NCI-H345 treated with DMSO at 0.1 percent for 48 hours (cell line): ENCODE measurements at regions not wholly inside any gene's neighbourhood (a gene's known extent, or its start where the extent isn't known, plus 50 kb on each side); places are given as distances from the start of the nearest gene placed in this dataset.
"Not testable (repeated sequence)": the region's sequence is repeated elsewhere in the genome, so short reads cannot be mapped to it uniquely, and the experiment has no call there.

ENCODE experiments used
- DNase-seq: peaks from one replicate; lab custom pipeline; 2025; ENCODE audit not compliant: unreplicated experiment; lab: John Stamatoyannopoulos, UW

DNA sequence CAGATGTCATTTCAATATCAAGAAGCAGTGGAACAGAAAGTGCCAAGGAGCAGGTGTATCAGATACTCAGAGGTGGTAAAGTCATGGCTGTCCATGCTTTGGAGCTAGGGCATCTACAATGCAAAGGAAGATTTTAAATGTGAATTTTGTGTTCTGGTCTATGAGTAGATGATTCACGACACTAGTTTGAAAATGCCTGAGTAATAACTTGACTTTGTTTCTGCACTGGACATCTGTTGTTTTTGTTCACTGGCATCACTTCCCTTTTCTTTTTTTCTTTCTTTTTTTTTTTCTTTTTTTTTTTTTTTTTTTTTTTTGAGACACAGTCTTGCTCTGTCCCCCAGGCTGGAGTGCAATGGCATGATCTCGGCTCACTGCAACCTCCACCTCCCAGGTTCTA lies 460.7 kb upstream of the PAPPA start:
- not testable (repeated sequence) for DNase-seq

DNA sequence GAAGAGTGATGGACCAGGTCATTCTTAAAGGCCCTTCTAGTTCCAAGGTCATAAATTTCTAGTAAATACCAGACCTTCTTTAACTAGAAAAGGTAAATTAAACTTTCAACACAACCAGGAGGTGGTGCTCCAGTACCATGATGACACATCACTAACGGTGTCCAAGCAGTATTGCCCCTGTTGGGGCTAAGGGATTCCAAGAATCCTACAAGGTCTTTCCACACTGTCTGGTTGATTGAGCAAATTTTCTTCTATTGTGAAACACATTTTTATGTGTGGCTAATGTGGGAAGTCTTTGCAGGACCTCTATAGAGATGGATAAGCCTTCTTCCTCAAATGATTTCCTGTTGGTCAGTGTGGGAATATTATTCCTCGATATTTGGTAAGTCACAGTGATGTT lies 459.6 kb upstream of the PAPPA start:
- no peak for DNase-seq

GRCh38 chr9:115694991-115695390 lies 458.6 kb upstream of the PAPPA start:
- no peak for DNase-seq

- no peak for DNase-seq
These were observed 440.6 kb upstream of the PAPPA start for GRCh38 chr9:115712981-115713380.

- DNase-seq: no peak
These were observed 437.9 kb upstream of the PAPPA start for GRCh38 chr9:115715666-115716065.

GRCh38 chr9:115717298-115717697 lies 436.3 kb upstream of the PAPPA start:
- no peak for DNase-seq

DNA sequence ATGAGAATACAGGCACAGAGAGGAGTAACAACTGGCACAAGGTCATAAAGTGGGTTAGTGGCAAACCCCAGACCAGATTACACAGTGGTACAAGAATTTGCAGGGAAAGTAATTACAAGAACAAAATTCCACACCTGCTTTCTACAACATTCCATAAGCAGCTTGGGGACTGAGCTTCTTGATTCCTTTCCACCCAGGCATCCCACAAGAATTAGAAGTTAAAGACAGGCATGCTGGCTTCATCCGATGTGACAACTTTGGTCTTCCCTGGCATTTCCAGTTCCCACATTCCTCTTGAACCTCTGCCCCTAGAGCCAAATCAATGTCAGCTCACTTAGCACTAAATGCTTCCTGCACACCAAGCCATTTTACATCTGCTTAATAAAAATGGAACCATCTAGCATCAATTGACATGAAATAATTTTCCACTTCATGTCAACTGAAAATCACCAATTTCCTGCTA lies 435.8 kb upstream of the PAPPA start:
- DNase-seq: no peak

DNA sequence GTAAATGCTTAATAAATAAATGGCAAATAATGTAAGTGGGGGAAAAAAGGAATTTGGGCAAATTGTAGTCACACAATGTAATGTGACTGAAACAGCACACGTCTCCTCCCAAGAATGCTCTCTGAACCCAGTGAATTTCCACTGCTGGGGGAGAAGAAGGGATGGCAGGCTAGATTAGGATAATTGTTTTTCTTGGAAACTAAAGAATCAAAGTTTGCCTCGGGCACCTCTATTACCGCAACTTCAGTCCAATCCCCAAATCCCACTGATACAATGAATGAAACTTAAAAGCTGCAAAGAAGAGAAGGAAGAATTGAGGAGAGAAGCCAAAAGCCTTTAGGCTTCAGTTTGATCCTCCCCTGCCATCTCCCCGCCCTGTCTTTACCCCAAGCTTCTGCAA lies 423.2 kb upstream of the PAPPA start:
- no peak for DNase-seq

GRCh38 chr9:115730845-115731244 lies 422.7 kb upstream of the PAPPA start:
- no peak for DNase-seq

DNA sequence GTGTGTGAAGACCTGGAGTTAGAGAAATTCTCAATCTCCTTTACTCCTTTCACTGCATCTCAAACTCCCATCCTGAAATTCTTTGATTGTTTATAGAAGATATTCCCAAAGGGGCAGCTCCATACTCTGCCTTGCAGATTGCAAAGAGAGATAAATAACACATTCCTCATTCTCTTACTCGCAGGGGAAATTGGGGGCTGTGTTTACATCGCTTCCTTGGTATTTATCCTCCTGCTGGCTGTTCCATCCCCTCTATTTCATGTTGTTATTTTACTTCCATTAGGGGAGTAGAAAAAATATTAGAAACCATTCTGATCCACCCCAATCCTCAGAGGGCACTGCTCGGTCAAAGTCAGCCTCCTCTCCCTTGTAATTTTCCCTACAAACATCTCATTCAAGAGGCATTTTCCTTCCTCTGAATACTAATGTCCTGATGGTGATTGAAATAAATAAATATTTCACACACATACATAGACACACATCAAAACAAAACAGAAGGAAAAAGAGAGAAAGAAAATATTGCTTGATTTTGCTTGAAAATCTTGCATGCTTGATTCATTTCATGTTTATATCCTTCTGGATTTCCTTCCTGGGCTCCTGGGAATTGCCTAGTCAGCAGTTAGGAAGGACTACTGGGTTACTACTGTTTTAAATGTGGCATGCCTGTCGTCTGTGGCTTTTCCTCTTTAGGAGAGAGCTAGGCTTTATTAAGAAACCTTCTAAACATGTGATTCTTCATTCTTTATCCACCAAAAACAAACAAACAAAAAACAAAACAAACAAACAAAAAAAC lies 420.1 kb upstream of the PAPPA start:
- DNase-seq: no peak

DNA sequence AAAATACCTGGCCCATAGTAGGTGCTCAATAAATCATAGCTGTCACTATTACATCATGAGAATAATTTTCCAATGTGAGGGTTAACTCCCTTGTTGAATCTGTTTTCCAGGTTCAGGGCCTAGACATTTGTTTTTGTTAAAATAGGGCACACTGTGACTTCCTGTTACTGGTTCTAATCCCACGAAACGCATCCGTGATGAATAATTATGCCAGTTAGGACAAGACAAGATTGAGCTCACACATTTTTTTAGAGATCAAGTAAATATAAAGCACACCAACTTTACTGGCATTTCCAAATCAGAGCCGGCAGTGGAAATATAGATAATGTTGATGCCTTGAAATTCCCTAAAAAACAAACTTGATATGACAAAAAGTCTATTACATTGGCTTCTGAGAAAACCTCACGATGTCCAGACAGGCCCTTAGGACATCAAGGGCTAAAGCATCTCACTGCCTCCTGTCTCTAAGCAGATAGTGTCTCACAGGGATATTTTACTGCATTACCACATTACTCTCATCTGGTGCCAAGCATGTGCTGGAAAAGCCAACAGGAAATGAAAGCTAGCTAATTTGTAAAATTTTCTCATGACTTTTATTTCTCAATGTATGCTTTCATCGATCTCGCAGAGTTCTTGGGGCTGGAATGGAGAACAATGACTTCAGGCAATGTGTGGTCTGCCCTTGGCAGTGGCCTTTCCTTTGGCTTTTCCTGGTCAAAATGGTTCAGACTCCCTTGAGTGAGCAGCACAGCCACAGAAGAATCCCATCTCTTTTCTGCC lies 414.3 kb upstream of the PAPPA start:
- DNase-seq: no peak

DNA sequence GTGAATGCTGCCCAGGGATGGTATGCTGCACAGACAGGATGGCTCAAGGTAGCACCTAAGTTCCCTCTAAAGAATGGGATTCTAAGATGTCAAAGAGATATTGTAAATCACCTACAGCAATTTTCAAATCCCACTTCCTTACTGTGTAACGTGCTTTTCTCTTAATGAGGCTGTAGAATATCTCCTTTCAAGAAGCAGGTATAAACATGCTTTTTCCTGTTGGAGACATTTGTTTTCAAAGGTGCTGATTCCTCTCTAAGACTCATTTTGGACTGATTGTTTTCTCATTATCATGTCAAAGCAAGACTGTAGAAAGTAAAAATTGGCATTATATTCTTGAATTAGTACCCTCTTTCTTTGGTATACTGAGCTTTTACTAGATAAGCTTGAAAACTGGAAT lies 412.6 kb upstream of the PAPPA start:
- no peak for DNase-seq

DNA sequence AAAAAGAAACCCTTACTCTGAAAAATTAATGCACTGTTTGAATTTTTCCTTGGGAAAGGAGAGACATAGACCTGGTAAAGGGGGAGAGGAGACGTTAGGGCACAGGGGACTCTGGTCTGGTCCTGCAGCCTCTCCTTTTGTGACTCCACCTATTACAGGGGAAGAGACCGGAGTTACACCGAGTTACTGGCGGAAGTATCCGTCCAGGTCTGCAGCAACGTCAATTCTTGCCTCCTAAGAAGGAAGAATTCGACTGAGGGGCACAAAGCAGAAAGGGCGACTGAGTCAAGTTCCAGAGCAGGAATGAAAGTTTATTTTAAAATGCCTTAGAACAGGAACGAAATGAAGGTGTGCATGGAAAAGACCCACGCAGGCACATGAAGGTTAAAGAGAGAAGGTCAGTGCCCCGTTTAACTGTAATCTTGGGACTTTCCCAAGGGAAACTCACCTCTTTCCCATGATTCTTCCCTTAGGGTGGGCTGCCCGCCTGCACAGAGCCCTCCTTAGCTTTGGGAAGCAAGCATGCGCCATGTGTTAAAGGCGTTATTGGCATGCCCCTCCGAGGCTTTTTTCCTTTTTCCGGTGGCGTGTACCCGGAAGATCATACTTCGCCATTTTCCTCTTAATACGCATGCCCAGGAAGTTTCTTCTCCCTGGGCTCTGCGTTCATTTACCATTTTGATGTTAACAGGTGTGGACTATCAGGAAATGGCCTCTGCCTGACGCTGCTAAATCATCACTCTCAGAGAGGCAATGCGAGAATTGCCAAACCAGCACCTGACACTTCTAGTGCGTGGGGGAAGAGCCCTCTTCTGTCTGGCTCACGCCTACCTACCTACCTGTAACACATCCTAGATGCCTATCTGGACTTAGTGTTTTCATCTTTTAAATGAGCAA lies 409.6 kb upstream of the PAPPA start:
- no peak for DNase-seq

DNA sequence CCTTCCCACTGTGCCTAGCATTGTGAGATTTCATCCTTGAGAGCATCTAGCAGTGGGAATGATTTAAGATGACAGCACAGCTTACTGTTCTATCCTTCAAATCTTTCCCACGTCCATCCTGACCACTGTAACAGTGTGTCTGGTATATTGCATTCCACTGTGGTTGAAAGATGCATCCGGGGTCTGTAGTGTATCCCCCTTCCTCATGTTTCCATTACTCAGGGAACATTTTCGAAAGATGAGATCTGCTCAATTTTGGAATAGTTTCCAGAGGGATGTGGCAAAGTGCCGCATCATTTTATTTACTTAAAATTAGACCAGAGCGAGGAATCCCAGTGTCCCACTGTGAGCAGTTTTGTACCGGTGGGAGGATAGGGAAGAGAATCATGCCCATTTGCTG lies 407.1 kb upstream of the PAPPA start:
- no peak for DNase-seq

DNA sequence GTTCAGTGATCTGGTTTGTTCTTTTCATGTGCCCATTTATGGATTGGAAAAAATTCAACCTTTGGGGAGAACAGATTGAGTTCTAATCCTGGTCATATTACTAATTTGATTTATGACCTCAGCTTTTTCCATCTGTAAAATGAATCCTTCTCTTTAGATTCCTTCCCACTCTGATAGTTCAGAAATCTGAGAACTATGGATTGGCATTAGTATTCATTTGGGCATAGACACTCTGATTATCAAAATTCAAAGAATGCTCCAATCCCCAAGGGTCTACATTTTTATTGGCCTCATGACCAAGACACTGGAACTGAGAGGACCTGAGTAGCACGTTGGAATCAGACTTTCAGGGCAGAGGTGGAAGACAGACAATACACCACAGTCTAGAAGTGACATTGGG lies 405.9 kb upstream of the PAPPA start:
- no peak for DNase-seq

GRCh38 chr9:115756736-115757135 lies 396.9 kb upstream of the PAPPA start:
- no peak for DNase-seq

GRCh38 chr9:115757461-115757860 lies 396.1 kb upstream of the PAPPA start:
- DNase-seq: no peak

GRCh38 chr9:115758441-115758840 lies 395.1 kb upstream of the PAPPA start:
- no peak for DNase-seq

DNA sequence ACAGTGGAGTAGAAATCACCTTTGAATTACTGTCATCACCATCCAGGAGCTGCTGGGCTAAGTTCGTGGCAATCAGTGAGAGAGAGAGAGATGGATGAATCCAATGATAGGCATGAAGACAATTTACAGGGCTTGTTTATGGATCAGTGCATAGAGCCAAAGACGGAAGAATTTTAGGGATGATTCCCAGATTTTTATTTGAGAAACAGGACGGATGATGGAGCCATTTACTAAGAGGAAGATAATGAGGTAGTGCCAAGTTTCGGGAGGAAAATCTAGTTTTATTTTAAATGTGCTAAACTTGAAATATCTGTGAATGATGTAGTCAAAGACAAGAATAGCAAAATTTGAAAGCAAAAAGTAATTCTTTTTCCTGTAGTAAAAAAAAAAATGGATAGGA lies 394.2 kb upstream of the PAPPA start:
- DNase-seq: no peak

GRCh38 chr9:115764645-115765044 lies 388.9 kb upstream of the PAPPA start:
- DNase-seq: no peak

GRCh38 chr9:115765060-115765459 lies 388.5 kb upstream of the PAPPA start:
- DNase-seq: no peak
